ENCODE measurements at regions not wholly inside any gene's neighbourhood (a gene's known extent, or its start where the extent isn't known, plus 50 kb on each side); places are given as distances from the start of the nearest gene placed in this dataset.

DNA sequence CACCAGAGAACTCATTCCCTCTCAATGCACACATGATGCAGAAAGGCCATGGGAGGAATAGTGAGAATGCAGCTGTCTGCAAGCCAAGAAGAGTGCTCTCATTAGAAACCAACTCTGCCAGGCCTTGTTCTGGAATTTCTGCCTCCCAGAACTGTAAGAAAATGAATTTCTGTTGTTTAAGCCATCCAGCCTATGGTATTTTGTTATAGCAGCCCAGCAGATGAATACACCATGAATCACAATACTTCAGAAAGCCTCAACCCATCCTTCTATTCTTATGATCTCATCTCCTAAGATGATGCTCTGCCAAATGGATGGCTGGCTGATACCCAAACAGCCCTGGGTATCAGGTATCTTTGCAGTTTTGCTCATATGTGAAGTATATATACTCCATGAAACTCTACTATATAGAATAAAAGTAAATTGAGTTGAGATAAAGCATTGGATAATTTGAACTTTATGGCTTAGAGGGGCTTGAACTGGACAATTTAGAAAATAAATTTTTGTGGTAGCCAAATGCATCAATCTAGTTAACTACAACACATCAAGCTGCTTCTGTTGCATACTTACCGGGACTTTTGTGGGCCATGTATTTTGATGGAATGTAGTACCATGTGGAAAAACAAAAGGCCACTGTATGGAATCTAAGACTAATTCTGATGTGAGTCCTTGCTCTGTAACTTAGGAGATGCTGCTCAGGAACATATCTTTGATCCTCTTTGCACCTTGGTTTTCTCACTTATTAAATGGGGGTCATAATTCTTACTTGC is 245.9 kb downstream of the HS3ST1 start:
- no peak for DNase-seq (ENCODE audit: low spot score)
- H3K4me3 ChIP-seq (ENCODE audit: low read depth, low read length, poor library complexity, severe bottlenecking) = no peak overlapping the region
- H3K9me3 ChIP-seq (ENCODE audit: low read depth, low read length, poor library complexity, severe bottlenecking) = peaks cover 25% of the 10 kb centered on the region
- CTCF ChIA-PET = no interaction called here
- TF ChIP-seq EZH2 (IDR thresholded peaks at IDR 0.05; ENCODE audit: borderline replicate concordance, low read depth, low read length, poor library complexity, severe bottlenecking) = no peak
- TF ChIP-seq, protein P1, sequence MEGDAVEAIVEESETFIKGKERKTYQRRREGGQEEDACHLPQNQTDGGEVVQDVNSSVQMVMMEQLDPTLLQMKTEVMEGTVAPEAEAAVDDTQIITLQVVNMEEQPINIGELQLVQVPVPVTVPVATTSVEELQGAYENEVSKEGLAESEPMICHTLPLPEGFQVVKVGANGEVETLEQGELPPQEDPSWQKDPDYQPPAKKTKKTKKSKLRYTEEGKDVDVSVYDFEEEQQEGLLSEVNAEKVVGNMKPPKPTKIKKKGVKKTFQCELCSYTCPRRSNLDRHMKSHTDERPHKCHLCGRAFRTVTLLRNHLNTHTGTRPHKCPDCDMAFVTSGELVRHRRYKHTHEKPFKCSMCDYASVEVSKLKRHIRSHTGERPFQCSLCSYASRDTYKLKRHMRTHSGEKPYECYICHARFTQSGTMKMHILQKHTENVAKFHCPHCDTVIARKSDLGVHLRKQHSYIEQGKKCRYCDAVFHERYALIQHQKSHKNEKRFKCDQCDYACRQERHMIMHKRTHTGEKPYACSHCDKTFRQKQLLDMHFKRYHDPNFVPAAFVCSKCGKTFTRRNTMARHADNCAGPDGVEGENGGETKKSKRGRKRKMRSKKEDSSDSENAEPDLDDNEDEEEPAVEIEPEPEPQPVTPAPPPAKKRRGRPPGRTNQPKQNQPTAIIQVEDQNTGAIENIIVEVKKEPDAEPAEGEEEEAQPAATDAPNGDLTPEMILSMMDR (conservative IDR thresholded peaks at IDR 0.05; ENCODE audit: low read depth, low read length) = no peak
- no TSS peak for BruUV-seq (replicated peaks)
- POLR2A ChIA-PET (ENCODE audit: low non-redundant PET) = no interaction called here
- H3K4me1 ChIP-seq (ENCODE audit: insufficient read depth, low read length, poor library complexity, severe bottlenecking) = no peaks in the 10 kb centered on the region
- H3K27me3 ChIP-seq (replicated peaks; ENCODE audit: insufficient read depth, low read depth, low read length, poor library complexity) = no peaks in the 10 kb centered on the region
- intact Hi-C loops (cut with micrococcal nuclease; ENCODE audit: unreplicated experiment) = no loop called here
- no peak overlapping the region for H3K27ac ChIP-seq (ENCODE audit: low read depth, low read length, poor library complexity, severe bottlenecking)
- H3K36me3 ChIP-seq (ENCODE audit: insufficient read depth, low read length, poor library complexity, severe bottlenecking) = no peaks in the 10 kb centered on the region

DNA sequence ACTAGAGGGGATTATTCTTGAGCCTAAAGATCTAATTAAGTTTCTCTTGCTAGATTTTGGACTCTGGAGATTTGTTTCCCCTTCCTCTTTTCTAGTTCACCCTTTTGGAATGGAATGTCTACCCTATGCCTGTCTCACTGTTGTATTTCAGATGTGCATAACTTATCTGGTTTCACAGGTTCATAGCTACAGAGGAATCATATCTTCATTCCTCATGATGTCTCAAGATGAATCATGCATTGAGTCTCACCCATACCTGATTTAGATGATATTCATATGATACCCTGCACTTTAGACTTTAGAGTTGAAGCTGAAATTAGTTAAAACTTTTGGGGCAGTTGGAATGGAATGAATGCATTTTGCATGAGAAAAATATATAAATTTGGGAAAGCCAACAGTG is 246.7 kb downstream of the HS3ST1 start:
- ChIA-PET CTCF (no interaction called here), POLR2A (ENCODE audit: low non-redundant PET) (no interaction called here)
- Histone ChIP-seq H3K27ac (ENCODE audit: low read depth, low read length, poor library complexity, severe bottlenecking) (no peak overlapping the region), H3K36me3 (ENCODE audit: insufficient read depth, low read length, poor library complexity, severe bottlenecking) (no peaks in the 10 kb centered on the region), H3K9me3 (ENCODE audit: low read depth, low read length, poor library complexity, severe bottlenecking) (peaks cover 25% of the 10 kb centered on the region), H3K4me1 (ENCODE audit: insufficient read depth, low read length, poor library complexity, severe bottlenecking) (no peaks in the 10 kb centered on the region), H3K4me3 (ENCODE audit: low read depth, low read length, poor library complexity, severe bottlenecking) (no peak overlapping the region), H3K27me3 (replicated peaks; ENCODE audit: insufficient read depth, low read depth, low read length, poor library complexity) (no peaks in the 10 kb centered on the region)
- no peak for DNase-seq (ENCODE audit: low spot score)
- intact Hi-C loops (cut with micrococcal nuclease; ENCODE audit: unreplicated experiment) = no loop called here
- no TSS peak for BruUV-seq (replicated peaks)
- TF ChIP-seq, protein P1 (conservative IDR thresholded peaks at IDR 0.05; ENCODE audit: low read depth, low read length) = no peak
- no peak for TF ChIP-seq EZH2 (IDR thresholded peaks at IDR 0.05; ENCODE audit: borderline replicate concordance, low read depth, low read length, poor library complexity, severe bottlenecking)

DNA sequence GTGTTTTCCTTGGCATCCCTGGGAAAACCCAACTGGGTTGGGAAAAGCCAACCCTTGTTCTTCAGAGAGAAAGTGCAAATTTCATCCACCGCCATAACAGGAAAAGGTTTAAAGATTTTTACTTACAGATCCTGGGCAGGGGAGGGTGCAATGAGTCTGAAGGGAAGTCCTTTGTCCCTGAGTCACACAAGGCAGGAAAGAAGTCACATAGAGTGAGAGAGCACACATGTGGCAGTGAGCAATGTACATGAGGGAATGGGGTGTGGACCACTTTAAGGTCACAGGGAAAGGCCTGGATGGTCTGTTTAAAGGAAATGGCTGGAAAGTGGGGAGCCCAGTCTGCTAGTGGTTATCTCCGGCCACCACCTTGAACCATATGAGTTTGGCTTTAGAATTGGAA is 248.9 kb downstream of the HS3ST1 start:
- ChIA-PET POLR2A (ENCODE audit: low non-redundant PET) (no interaction called here), CTCF (no interaction called here)
- Histone ChIP-seq H3K36me3 (ENCODE audit: insufficient read depth, low read length, poor library complexity, severe bottlenecking) (no peaks in the 10 kb centered on the region), H3K27me3 (replicated peaks; ENCODE audit: insufficient read depth, low read depth, low read length, poor library complexity) (no peaks in the 10 kb centered on the region), H3K4me1 (ENCODE audit: insufficient read depth, low read length, poor library complexity, severe bottlenecking) (no peaks in the 10 kb centered on the region), H3K4me3 (ENCODE audit: low read depth, low read length, poor library complexity, severe bottlenecking) (no peak overlapping the region), H3K9me3 (ENCODE audit: low read depth, low read length, poor library complexity, severe bottlenecking) (peaks cover 25% of the 10 kb centered on the region), H3K27ac (ENCODE audit: low read depth, low read length, poor library complexity, severe bottlenecking) (no peak overlapping the region)
- no peak for TF ChIP-seq EZH2 (IDR thresholded peaks at IDR 0.05; ENCODE audit: borderline replicate concordance, low read depth, low read length, poor library complexity, severe bottlenecking)
- TF ChIP-seq, protein P1 (conservative IDR thresholded peaks at IDR 0.05; ENCODE audit: low read depth, low read length) = no peak
- BruUV-seq (replicated peaks) = no TSS peak
- intact Hi-C loops (cut with micrococcal nuclease; ENCODE audit: unreplicated experiment) = no loop called here
- no peak for DNase-seq (ENCODE audit: low spot score)

Data from A673 (cell line).